HEK293 (cell line): ENCODE measurements at regions not wholly inside any gene's neighbourhood (a gene's known extent, or its start where the extent isn't known, plus 50 kb on each side); places are given as distances from the start of the nearest gene placed in this dataset.

Source experiments
- CTCF ChIA-PET: fragments of 350-600 bp; formaldehyde crosslinking; extraction: SDS; loops from one replicate; lab custom pipeline; 2021; ENCODE audit warnings: antibody characterized with exemption; lab: Yijun Ruan, JAX
- POLR2A ChIA-PET: fragments of 300-600 bp; formaldehyde crosslinking; extraction: SDS; loops from one replicate; lab custom pipeline; 2020; ENCODE audit warnings: antibody characterized with exemption, inconsistent platforms; lab: Yijun Ruan, JAX
- H3K27ac ChIP-seq: fragments of 200-500 bp; sonication (Bioruptor generic); 2 replicates; pipeline ENCODE4 v1.5.1; 2014; ENCODE audit warnings: low read depth, low read length, control low read depth, inconsistent platforms; ENCODE audit errors: extremely low read depth
- H3K36me3 ChIP-seq, 2 experiments: fragments of 200-500 bp in 1 of 2; sonication (Bioruptor generic) in 1 of 2; 1 replicate in 1 of 2; 2 replicates in 1 of 2; pipeline ENCODE4 v1.5.1; 2014 to 2017; ENCODE audit warnings: inconsistent platforms in 2 of 2, low read length in 2 of 2; ENCODE audit not compliant: control insufficient read depth in 2 of 2, insufficient read depth in 1 of 2
- H3K4me1 ChIP-seq: fragments of 200-500 bp; sonication (Bioruptor generic); 2 replicates; pipeline ENCODE4 v1.5.1; 2014; ENCODE audit warnings: mild to moderate bottlenecking, low read length, inconsistent platforms; ENCODE audit not compliant: control insufficient read depth, insufficient read depth
- H3K4me3 ChIP-seq: 2 replicates; pipeline ENCODE4 v1.5.1; 2011; ENCODE audit warnings: low read depth, mild to moderate bottlenecking, control low read depth, low read length, moderate library complexity
- H3K9me3 ChIP-seq: fragments of 200-500 bp; sonication (Bioruptor generic); 2 replicates; pipeline ENCODE4 v1.5.1; 2014; ENCODE audit warnings: low read depth, low read length, inconsistent platforms; ENCODE audit not compliant: control insufficient read depth, insufficient read depth
- OVOL3 ChIP-seq: fragments of 450-650 bp; formaldehyde crosslinking; IDR thresholded peaks from 2 replicates; pipeline ENCODE4 v1.5.1; 2016; ENCODE audit warnings: missing biosample characterization, missing genetic modification characterization
- ZBTB8A ChIP-seq: fragments of 450-650 bp; formaldehyde crosslinking; IDR thresholded peaks from 2 replicates; pipeline ENCODE4 v1.5.1; 2016; ENCODE audit warnings: missing biosample characterization, missing genetic modification characterization
- ZFP37 ChIP-seq: fragments of 450-650 bp; formaldehyde crosslinking; IDR thresholded peaks from 2 replicates; pipeline ENCODE4 v1.5.1; 2016; ENCODE audit warnings: missing biosample characterization, missing genetic modification characterization
- ZNF169 ChIP-seq: fragments of 450-650 bp; formaldehyde crosslinking; IDR thresholded peaks from 2 replicates; pipeline ENCODE4 v1.5.1; 2016; ENCODE audit warnings: missing biosample characterization, missing genetic modification characterization
- ZNF184 ChIP-seq: fragments of 450-650 bp; IDR thresholded peaks from 2 replicates; pipeline ENCODE4 v1.5.1; 2018; ENCODE audit warnings: missing biosample characterization, mild to moderate bottlenecking, missing genetic modification characterization
- ZNF2 ChIP-seq: fragments of 450-650 bp; formaldehyde crosslinking; IDR thresholded peaks from 2 replicates; pipeline ENCODE4 v1.5.1; 2016; ENCODE audit warnings: missing biosample characterization, missing genetic modification characterization
- ZNF223 ChIP-seq: fragments of 450-650 bp; formaldehyde crosslinking; IDR thresholded peaks from 2 replicates; pipeline ENCODE4 v1.5.1; 2016; ENCODE audit warnings: missing biosample characterization, missing genetic modification characterization
- ZNF239 ChIP-seq: fragments of 450-650 bp; formaldehyde crosslinking; IDR thresholded peaks from 2 replicates; pipeline ENCODE4 v1.5.1; 2016; ENCODE audit warnings: missing biosample characterization, missing genetic modification characterization
- ZNF416 ChIP-seq: fragments of 450-650 bp; formaldehyde crosslinking; IDR thresholded peaks from 2 replicates; pipeline ENCODE4 v1.5.1; 2016; ENCODE audit warnings: missing biosample characterization, missing genetic modification characterization
- ZNF423 ChIP-seq: fragments of 450-650 bp; formaldehyde crosslinking; IDR thresholded peaks from 2 replicates; pipeline ENCODE4 v1.5.1; 2016; ENCODE audit warnings: missing biosample characterization, missing genetic modification characterization
- ZNF610 ChIP-seq: fragments of 450-650 bp; formaldehyde crosslinking; IDR thresholded peaks from 2 replicates; pipeline ENCODE4 v1.5.1; 2016; ENCODE audit warnings: missing biosample characterization, missing genetic modification characterization, borderline replicate concordance
- ZNF621 ChIP-seq: fragments of 450-650 bp; formaldehyde crosslinking; IDR thresholded peaks from 2 replicates; pipeline ENCODE4 v1.5.1; 2017; ENCODE audit warnings: missing biosample characterization, missing genetic modification characterization
- ZNF623 ChIP-seq: fragments of 450-650 bp; formaldehyde crosslinking; IDR thresholded peaks from 2 replicates; pipeline ENCODE4 v1.5.1; 2016; ENCODE audit warnings: missing biosample characterization, missing genetic modification characterization
- ZNF639 ChIP-seq: fragments of 450-650 bp; formaldehyde crosslinking; IDR thresholded peaks from 2 replicates; pipeline ENCODE4 v1.5.1; 2016; ENCODE audit warnings: missing biosample characterization, missing genetic modification characterization
- ZNF654 ChIP-seq: fragments of 450-650 bp; formaldehyde crosslinking; IDR thresholded peaks from 2 replicates; pipeline ENCODE4 v1.5.1; 2016; ENCODE audit warnings: low read depth, missing biosample characterization, missing genetic modification characterization
- ZNF747 ChIP-seq: fragments of 450-650 bp; formaldehyde crosslinking; IDR thresholded peaks from 2 replicates; pipeline ENCODE4 v1.5.1; 2016; ENCODE audit warnings: missing biosample characterization, missing genetic modification characterization
- TF ChIP-seq, protein P1 (sequence below): fragments of 450-650 bp; formaldehyde crosslinking; IDR thresholded peaks from 2 replicates; pipeline ENCODE4 v1.5.1; 2016; ENCODE audit warnings: missing biosample characterization, missing genetic modification characterization, low read depth
- TF ChIP-seq, protein P2 (sequence below): fragments of 450-650 bp; formaldehyde crosslinking; conservative IDR thresholded peaks from 2 replicates; pipeline ENCODE4 v1.5.1; 2016; ENCODE audit warnings: low read depth, missing biosample characterization, missing genetic modification characterization
- TF ChIP-seq, protein P3 (sequence below): fragments of 450-650 bp; formaldehyde crosslinking; IDR thresholded peaks from 2 replicates; pipeline ENCODE4 v1.5.1; 2016; ENCODE audit warnings: missing biosample characterization, missing genetic modification characterization
- TF ChIP-seq, protein P4 (sequence below): IDR thresholded peaks from 2 replicates; pipeline ENCODE4 v1.6.1; 2011; ENCODE audit warnings: mild to moderate bottlenecking, low read depth, low read length, borderline replicate concordance

DNA sequence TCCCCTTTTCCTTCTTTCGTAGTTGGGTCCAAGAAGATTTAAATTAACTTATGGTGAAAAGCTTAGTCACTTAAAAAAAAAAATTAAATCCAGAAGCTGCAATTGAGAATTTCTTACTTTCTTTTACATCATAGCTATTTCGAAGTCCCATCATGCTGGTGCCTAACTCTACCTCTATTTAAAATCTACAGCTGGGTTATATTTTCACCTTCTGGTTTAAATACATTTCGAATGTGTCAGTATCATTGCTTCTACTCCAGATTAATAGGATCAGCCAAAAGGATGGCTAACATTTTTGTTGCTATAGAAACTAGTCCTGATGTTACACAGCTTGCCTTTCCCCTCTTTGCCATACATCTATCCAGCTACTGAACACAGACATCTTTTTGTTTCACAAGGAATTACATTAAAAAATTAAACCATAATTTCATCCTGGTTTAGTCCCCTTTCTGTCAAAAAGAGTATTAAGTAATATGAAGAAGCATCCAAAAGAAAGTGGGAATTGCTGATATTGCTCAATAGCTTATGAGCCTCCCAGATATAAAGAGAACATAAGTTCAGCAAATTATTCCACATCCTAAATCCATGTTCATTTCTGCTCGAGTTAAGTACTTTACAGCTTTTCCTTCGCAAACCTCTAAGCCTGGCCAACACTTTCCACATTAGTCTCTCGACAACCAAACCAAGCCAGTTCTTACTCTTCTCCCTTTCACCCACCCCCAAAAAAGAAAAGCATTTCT lies 396.7 kb upstream of the DAB1 start (continued):
- TF ChIP-seq ZNF2 (tag by site-specific recombination): no peak
- no peak for TF ChIP-seq ZNF639 (tag by site-specific recombination)
- no peak for TF ChIP-seq ZNF654 (tag by site-specific recombination)
- TF ChIP-seq, protein P1, sequence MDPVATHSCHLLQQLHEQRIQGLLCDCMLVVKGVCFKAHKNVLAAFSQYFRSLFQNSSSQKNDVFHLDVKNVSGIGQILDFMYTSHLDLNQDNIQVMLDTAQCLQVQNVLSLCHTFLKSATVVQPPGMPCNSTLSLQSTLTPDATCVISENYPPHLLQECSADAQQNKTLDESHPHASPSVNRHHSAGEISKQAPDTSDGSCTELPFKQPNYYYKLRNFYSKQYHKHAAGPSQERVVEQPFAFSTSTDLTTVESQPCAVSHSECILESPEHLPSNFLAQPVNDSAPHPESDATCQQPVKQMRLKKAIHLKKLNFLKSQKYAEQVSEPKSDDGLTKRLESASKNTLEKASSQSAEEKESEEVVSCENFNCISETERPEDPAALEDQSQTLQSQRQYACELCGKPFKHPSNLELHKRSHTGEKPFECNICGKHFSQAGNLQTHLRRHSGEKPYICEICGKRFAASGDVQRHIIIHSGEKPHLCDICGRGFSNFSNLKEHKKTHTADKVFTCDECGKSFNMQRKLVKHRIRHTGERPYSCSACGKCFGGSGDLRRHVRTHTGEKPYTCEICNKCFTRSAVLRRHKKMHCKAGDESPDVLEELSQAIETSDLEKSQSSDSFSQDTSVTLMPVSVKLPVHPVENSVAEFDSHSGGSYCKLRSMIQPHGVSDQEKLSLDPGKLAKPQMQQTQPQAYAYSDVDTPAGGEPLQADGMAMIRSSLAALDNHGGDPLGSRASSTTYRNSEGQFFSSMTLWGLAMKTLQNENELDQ (tag by site-specific recombination): no peak
- no peak for TF ChIP-seq ZNF416 (tag by site-specific recombination)
- no peak for TF ChIP-seq ZFP37 (tag by site-specific recombination)
- TF ChIP-seq ZNF423 (tag by site-specific recombination): no peak

- CTCF ChIA-PET: interaction anchor here (0.9 kb wide), 1 partner anchor 695 kb away, joined by 4 read pairs; no protein-coding TSS in a partner anchor
- no peaks in the 10 kb centered on the region for H3K9me3 ChIP-seq
Observed at GRCh38 chr1:57819893-57820292, 396.0 kb upstream of the DAB1 start.

More at GRCh38 chr1:57819893-57820292, 396.0 kb upstream of the DAB1 start:
- no peak for TF ChIP-seq ZNF621
- TF ChIP-seq, protein P2, sequence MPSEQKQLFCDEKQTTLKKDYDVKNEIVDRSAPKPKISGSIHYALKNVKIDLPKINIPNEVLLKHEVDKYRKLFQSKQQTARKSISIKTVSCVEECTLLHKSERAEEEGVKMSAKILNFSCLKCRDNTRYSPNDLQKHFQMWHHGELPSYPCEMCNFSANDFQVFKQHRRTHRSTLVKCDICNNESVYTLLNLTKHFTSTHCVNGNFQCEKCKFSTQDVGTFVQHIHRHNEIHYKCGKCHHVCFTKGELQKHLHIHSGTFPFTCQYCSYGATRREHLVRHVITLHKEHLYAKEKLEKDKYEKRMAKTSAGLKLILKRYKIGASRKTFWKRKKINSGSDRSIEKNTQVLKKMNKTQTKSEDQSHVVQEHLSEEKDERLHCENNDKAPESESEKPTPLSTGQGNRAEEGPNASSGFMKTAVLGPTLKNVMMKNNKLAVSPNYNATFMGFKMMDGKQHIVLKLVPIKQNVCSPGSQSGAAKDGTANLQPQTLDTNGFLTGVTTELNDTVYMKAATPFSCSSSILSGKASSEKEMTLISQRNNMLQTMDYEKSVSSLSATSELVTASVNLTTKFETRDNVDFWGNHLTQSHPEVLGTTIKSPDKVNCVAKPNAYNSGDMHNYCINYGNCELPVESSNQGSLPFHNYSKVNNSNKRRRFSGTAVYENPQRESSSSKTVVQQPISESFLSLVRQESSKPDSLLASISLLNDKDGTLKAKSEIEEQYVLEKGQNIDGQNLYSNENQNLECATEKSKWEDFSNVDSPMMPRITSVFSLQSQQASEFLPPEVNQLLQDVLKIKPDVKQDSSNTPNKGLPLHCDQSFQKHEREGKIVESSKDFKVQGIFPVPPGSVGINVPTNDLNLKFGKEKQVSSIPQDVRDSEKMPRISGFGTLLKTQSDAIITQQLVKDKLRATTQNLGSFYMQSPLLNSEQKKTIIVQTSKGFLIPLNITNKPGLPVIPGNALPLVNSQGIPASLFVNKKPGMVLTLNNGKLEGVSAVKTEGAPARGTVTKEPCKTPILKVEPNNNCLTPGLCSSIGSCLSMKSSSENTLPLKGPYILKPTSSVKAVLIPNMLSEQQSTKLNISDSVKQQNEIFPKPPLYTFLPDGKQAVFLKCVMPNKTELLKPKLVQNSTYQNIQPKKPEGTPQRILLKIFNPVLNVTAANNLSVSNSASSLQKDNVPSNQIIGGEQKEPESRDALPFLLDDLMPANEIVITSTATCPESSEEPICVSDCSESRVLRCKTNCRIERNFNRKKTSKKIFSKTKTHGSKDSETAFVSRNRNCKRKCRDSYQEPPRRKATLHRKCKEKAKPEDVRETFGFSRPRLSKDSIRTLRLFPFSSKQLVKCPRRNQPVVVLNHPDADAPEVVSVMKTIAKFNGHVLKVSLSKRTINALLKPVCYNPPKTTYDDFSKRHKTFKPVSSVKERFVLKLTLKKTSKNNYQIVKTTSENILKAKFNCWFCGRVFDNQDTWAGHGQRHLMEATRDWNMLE (tag by site-specific recombination): no peak
- TF ChIP-seq ZNF623 (tag by site-specific recombination): no peak
- no peak for TF ChIP-seq ZNF184
- no peak for TF ChIP-seq ZNF169 (tag by site-specific recombination)
- TF ChIP-seq, protein P3, sequence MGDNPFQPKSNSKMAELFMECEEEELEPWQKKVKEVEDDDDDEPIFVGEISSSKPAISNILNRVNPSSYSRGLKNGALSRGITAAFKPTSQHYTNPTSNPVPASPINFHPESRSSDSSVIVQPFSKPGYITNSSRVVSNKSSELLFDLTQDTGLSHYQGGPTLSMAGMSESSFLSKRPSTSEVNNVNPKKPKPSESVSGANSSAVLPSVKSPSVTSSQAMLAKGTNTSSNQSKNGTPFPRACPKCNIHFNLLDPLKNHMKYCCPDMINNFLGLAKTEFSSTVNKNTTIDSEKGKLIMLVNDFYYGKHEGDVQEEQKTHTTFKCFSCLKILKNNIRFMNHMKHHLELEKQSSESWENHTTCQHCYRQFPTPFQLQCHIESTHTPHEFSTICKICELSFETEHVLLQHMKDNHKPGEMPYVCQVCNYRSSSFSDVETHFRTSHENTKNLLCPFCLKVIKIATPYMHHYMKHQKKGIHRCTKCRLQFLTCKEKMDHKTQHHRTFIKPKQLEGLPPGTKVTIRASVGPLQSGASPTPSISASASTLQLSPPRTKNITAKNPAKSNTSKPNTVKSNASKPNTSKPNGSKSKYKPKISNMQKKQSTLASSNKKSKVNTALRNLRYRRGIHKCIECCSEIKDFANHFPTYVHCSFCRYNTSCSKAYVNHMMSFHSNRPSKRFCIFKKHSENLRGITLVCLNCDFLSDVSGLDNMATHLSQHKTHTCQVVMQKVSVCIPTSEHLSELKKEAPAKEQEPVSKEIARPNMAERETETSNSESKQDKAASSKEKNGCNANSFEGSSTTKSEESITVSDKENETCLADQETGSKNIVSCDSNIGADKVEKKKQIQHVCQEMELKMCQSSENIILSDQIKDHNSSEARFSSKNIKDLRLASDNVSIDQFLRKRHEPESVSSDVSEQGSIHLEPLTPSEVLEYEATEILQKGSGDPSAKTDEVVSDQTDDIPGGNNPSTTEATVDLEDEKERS (tag by site-specific recombination): no peak
- TF ChIP-seq ZNF239 (tag by site-specific recombination): no peak
- no peak for TF ChIP-seq ZNF223
- TF ChIP-seq ZNF747 (tag by site-specific recombination): no peak
- TF ChIP-seq, protein P4, sequence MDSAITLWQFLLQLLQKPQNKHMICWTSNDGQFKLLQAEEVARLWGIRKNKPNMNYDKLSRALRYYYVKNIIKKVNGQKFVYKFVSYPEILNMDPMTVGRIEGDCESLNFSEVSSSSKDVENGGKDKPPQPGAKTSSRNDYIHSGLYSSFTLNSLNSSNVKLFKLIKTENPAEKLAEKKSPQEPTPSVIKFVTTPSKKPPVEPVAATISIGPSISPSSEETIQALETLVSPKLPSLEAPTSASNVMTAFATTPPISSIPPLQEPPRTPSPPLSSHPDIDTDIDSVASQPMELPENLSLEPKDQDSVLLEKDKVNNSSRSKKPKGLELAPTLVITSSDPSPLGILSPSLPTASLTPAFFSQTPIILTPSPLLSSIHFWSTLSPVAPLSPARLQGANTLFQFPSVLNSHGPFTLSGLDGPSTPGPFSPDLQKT: no peak
- TF ChIP-seq OVOL3 (tag by site-specific recombination): no peak
- no peak for TF ChIP-seq ZBTB8A (tag by site-specific recombination)
- no peak for TF ChIP-seq ZNF610
- no peak overlapping the region for H3K4me3 ChIP-seq
- POLR2A ChIA-PET: no interaction called here
- no peaks in the 10 kb centered on the region for H3K4me1 ChIP-seq
- no peaks in the 10 kb centered on the region for H3K36me3 ChIP-seq
- no peak overlapping the region for H3K27ac ChIP-seq
